Inferior parietal cortex (tissue), 1 donor: ENCODE measurements at regions not wholly inside any gene's neighbourhood (a gene's known extent, or its start where the extent isn't known, plus 50 kb on each side); places are given as distances from the start of the nearest gene placed in this dataset.
"Not testable (repeated sequence)": the region's sequence is repeated elsewhere in the genome, so short reads cannot be mapped to it uniquely, and the experiment has no call there.

ENCODE experiments used
- DNase-seq: peaks from one replicate; pipeline ENCODE4 v3.0.0-alpha.2; 2016; ENCODE audit errors: extremely low spot score

GRCh38 chr21:10405331-10405730, 116.1 kb upstream of the TPTE start:
- not testable (repeated sequence) for DNase-seq

DNA sequence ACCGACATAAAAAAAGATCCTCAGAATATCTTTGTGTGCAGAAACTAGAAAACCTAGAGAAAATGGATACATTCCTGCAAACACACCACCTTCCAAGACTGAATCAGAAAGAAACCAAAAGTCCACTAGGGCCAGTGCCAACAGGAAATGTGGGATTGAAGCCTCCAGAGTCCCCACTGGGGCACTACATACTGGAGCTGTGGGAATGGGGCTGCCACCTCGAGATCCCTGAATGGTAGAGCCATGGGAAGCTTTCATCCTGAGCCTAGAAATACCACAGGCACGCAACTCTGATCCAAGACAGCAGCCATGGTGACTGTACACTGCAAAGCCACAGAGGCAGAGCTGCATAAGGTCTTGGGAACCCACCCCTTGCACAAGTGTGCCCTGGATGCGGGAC, 111.6 kb upstream of the TPTE start:
- not testable (repeated sequence) for DNase-seq

DNA sequence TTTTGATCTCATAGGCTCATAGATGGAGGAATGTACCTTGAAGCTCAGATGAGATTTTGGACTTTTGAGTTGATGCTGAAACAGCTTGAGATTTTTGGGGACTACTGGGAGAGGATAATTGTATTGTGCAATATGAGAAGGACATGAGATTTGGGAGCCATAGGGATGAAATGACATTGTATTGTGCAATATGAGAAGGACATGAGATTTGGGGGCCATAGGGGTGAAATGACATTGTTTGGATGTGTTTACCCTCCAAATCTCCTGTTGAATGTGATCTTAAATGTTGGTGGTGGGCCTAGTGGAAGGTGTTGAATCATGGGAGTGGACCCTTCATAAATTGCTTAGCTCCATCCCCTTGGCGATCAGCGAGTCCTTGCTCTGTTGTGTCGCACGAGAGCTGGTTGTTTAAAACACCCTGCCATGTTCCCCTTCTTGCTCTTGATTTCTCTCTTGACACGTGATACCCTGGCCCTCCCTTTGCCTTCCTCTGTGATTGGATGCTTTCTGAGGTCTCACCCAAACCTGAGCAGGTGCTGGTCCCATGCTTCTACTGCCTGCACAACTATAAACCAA, 110.9 kb upstream of the TPTE start:
- DNase-seq = not testable (repeated sequence)

DNA sequence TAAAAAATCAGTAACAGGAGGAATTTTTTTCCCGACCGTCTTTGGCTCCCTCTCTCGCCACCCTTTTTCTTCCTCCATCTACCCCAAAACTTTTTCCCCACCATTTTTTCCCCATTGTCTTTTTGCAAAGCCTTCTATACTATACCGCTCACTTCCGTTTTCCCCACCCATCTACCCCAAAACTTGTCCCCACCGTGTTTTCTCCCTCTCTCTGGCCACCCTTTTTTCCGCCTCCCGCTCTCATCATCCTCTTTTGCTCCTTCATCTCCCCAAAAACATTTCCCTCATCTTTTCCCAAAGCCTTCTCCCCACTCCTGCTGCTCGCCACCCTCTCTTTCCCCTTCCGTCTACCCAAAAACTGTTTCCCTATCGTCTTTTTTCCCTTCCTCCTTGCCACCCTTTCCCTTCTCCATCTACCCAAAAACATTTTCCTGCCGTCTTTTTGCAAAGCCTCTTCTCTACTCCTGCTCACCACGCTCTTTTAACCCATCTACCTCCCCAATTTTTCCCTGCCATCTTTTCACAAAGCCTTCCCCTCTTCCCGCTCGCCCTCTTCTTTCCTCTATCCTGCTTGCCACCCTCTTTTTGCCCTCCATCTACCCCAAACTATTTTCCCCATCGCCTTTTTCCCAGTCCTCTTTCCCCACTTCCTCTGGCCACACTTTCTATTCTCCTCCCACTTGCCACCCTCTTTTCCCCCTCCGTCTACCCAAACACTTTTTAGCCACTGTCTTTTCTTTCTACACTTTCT, 109.4 kb upstream of the TPTE start:
- DNase-seq = not testable (repeated sequence)

DNA sequence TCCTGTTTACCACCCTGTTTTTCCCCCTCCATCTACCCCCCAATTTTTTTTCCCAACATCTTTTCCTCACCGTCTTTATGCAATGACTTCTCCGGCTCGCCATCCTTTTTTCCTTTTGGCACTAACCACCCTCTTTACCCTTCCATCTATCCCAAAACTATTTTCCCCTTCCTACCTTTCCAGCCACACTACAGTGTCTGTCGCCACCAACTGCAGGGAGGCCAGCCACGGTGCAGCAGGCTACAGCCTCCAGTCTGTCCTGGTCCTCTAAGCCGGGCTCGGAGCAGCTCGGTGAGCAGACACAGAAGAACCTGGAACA, 108.5 kb upstream of the TPTE start:
- not testable (repeated sequence) for DNase-seq

DNA sequence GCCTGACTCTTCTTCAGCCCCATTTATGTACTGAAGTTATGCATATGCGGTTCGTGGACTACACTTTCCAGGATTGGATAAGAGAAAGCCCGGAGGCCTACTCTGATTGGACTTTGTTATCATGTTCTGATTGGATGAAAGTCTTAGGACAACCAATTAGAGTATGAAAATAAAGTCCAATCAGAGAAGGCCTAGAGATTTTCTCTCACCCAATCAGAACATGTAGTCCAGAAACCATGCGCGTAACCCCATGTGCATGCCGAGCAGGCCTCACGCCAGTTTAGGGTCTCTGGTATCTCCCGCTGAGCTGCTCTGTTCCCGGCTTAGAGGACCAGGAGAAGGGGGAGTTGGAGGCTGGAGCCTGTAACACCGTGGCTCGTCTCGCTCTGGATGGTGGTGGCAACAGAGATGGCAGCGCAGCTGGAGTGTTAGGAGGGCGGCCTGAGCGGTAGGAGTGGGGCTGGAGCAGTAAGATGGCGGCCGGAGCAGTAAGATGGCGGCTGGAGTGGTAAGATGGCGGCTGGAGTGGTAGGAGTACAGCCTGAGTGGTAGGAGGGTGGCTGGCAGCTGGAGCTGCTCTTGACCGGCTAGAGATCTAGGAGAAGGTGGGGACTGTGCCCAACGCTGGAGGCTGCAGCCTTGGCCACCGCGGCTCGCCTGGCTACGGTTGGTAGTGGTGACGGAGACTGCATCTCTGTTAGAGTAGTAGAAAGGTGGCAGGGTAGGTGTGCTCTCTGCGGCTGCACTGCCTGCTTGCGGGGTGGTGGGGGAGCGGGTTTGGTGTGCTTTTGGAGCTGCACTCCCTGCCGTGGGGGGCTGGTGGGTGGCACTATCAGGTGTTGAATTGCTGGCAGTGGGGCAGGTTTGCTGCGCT, 107.9 kb upstream of the TPTE start:
- DNase-seq = not testable (repeated sequence)

- DNase-seq = not testable (repeated sequence)
Measured at GRCh38 chr21:10414121-10414924, 107.1 kb upstream of the TPTE start.

GRCh38 chr21:10414925-10415254, 106.5 kb upstream of the TPTE start:
- not testable (repeated sequence) for DNase-seq

DNA sequence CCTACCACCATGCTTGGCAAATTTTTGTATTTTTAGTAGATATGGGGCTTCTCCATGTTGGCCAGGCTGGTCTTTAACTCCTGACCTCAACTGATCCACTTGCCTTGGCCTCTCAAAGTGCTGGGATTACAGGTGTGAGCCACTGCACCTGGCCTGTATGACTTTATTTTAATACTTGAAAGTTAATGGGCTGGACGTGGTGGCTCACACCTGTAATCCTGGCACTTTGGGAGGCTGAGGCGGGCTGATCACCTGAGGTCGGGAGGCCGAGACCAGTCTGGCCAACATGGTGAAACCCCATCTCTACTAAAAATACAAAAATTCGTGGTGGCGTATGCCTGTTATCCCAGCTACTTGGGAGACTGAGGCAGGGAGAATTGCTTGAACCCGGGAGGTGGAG, 105.9 kb upstream of the TPTE start:
- DNase-seq = not testable (repeated sequence)

- DNase-seq = not testable (repeated sequence)
Measured at GRCh38 chr21:10415859-10416258, 105.5 kb upstream of the TPTE start.

DNA sequence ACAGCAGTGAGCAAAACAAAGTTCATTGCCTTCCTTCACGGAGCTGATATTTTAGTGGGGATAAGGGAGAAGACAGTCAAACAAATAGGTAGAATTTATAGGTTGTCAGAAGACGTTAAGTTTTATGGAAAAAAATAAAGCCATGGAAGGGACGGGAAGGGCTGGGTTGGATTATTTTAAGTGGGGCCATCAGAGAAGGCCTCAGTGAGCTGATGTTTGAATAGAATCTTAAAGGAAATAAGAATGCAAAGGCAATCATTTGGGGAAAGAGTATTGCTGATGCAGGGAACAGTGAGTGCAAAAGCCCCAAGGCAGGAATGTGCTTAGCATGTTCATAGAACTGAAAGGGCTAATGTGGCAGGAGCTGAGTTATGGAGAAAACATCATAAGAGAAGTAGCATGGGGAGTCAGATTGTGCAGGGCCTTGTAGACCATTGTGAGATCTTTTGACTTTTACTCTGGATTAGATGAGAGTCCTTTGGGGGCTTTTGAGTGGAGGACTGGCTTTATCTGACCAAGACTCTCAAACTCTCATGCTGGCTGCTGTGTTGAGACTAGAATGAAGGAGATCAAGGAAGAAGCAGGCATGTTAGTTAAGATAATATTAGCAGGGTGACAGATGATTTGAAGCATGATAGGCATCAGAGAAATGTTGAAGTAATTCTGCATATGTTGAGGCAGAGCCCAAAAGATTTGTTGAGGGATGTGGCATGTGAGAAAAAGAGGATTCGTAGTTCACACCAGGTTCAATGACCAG, 104.5 kb upstream of the TPTE start:
- DNase-seq = not testable (repeated sequence)

- DNase-seq = not testable (repeated sequence)
Measured at GRCh38 chr21:10417551-10418002, 103.8 kb upstream of the TPTE start.

- not testable (repeated sequence) for DNase-seq
Measured at GRCh38 chr21:10418250-10419048, 102.9 kb upstream of the TPTE start.

GRCh38 chr21:10421199-10421598, 100.2 kb upstream of the TPTE start:
- not testable (repeated sequence) for DNase-seq

GRCh38 chr21:10421601-10422000, 99.8 kb upstream of the TPTE start:
- not testable (repeated sequence) for DNase-seq

DNA sequence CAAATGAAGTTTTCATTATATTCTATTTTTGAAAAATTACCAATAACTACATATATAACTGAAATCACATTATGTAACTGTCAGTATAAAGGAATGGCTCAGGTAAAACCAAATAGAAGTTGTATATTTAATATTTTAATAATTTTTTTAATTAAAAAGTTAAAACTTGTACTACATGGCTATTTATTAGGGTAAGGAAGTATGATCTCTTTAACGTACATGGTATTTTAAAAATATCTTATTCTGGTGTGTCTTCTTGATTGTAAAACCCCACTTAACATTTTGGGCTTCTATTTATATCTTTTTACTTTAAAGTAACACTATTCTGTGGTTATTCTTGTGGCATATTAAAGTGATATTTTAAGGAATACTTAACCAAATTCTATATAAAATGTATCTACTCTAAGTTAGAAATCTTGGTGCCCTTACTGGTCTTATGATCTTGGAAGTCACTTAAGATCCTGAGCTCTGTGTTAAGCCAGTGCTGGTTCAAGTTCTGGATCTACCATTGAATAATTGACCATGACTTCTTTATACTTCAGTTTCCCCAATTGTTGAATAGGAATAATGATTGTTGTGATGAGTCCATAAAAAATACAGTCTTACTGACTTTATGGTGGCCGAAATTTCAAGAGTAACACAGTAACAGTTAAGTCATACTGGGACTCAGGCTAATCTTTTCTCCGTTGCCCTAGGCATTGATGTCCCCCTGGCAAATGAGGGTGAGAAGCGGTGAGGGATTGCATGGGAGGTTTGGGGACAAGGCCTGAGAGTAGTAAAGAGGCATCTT, 97.1 kb upstream of the TPTE start:
- not testable (repeated sequence) for DNase-seq

DNA sequence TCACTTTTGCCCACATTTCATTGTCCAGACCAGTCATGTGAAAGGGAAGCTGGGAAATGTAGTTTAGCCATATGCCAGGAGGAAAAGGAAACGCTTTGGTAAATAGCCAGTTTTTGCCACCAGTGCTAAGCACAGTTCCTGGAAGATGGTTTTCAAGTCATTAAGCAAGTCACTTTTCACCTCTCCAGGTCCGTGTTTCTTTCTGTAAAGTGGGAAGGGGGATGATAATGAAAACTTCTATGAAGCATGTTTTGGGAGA, 96.6 kb upstream of the TPTE start:
- not testable (repeated sequence) for DNase-seq

- no peak for DNase-seq
Measured at GRCh38 chr21:10425856-10426255, 95.5 kb upstream of the TPTE start.

DNA sequence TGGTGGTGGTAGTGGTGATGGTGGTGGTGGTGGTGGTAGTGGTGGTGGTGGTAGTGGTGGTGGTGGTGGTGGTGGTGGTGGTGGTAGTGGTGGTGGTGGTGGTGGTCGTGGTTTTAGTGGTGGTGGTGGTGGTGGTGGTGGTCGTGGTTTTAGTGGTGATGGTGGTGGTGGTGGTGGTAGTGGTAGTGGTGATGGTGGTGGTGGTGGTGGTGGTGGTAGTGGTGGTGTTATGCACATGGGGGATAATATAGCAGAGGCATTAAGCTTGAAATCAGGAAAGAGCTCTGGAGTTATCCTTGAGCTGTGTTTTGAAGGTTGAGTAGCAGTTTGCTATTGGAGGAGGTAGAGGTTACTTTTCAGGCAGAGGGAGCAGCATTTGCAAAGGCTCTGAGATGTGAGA, 94.6 kb upstream of the TPTE start:
- not testable (repeated sequence) for DNase-seq

GRCh38 chr21:10427277-10427676, 94.1 kb upstream of the TPTE start:
- not testable (repeated sequence) for DNase-seq
